ENCODE measurements at regions not wholly inside any gene's neighbourhood (a gene's known extent, or its start where the extent isn't known, plus 50 kb on each side); places are given as distances from the start of the nearest gene placed in this dataset.

DNA sequence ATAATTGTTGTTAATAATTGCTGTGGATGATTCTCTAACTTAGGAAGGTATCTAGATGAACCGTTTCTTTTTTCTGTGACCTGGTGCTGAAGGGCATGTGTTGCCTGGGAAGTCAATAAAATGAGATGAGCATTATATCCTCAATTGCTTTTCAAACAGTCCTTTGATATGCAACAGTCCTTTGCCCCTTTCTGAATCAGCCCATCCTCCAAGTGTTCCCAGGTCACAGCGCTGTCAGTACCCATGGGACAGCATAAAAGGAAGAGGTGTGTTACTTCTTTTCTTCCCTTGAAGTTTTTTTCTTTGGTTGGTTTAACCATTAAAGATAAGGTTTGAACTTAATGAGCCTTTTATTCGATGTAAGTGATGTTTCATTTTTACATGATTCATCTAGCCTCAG is 651.8 kb downstream of the SEMA5A start:
- no peak for DNase-seq
- no peaks in the 10 kb centered on the region for H3K36me3 ChIP-seq
- no peak overlapping the region for H3K27ac ChIP-seq
- ATAC-seq, result no peak
- H3K4me1 ChIP-seq, result no peaks in the 10 kb centered on the region
- H3K4me3 ChIP-seq, result no peak overlapping the region
- TF ChIP-seq, protein P1, sequence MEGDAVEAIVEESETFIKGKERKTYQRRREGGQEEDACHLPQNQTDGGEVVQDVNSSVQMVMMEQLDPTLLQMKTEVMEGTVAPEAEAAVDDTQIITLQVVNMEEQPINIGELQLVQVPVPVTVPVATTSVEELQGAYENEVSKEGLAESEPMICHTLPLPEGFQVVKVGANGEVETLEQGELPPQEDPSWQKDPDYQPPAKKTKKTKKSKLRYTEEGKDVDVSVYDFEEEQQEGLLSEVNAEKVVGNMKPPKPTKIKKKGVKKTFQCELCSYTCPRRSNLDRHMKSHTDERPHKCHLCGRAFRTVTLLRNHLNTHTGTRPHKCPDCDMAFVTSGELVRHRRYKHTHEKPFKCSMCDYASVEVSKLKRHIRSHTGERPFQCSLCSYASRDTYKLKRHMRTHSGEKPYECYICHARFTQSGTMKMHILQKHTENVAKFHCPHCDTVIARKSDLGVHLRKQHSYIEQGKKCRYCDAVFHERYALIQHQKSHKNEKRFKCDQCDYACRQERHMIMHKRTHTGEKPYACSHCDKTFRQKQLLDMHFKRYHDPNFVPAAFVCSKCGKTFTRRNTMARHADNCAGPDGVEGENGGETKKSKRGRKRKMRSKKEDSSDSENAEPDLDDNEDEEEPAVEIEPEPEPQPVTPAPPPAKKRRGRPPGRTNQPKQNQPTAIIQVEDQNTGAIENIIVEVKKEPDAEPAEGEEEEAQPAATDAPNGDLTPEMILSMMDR (IDR thresholded peaks at IDR 0.05), result no peak
- H3K27me3 ChIP-seq, result no peaks in the 10 kb centered on the region
- no peaks in the 10 kb centered on the region for H3K9me3 ChIP-seq
- intact Hi-C loops (cut with DNase I), result no loop called here

DNA sequence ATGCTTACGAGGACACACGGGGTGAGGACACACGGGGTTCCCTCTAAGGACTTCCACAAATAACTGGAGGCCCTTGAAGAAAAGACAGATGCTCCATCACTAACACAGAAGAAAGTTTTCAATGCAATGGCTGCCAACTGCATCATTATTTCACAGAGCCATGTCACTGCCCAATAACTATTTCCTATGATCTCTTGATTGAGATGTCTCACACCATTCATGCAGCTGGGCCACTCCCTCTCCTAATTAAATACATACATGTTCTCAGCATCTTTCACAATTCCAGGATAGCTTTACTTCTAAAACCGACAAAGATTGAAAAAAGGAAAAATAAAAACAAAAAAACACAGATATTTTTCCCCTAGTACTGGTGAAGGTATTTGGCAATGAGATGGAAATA is 650.8 kb downstream of the SEMA5A start:
- no peaks in the 10 kb centered on the region for H3K4me1 ChIP-seq
- no peaks in the 10 kb centered on the region for H3K9me3 ChIP-seq
- intact Hi-C loops (cut with DNase I), result no loop called here
- TF ChIP-seq, protein P1 (IDR thresholded peaks at IDR 0.05), result no peak
- no peaks in the 10 kb centered on the region for H3K36me3 ChIP-seq
- DNase-seq (no peak), ATAC-seq (no peak)
- no peaks in the 10 kb centered on the region for H3K27me3 ChIP-seq
- H3K4me3 ChIP-seq, result no peak overlapping the region
- H3K27ac ChIP-seq, result no peak overlapping the region

DNA sequence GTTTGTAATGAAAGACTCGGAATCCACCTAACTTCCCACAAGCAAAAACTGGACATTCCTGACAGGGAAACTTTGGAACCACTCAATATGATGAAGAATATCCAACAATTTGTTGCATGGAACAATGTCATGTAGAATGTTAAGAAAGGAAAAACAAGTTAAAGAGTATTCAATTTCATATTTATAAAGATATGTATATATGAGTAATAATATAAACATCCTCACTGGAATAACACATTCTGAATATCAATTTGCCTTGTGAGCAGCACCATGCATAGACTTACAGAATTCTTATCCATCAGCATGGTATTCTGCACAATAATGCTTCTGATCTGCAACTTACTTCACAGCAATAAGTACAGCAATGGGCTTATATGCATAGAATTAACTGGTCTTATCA is 650.3 kb downstream of the SEMA5A start:
- ATAC-seq, result no peak

DNA sequence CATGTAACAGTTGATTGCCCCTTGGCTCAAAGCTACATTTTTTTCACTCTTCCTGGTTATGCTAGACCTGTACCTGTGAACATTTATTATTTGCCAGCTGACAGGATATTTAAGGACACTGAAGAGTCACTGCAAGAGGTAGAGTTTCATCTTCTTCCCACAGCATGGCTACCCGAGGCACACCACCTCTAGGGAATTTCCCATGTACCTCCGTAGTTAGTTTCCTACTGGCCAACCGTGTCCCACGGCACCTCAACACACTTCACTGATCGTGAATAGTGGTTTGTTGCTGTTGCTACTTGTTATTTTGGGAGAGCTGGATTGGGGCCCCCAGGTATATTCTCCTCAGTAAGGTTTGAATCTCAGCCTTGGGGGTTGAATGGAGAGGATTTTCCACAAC is 648.6 kb downstream of the SEMA5A start:
- TF ChIP-seq, protein P1 (IDR thresholded peaks at IDR 0.05), result no peak
- Histone ChIP-seq H3K9me3 (no peaks in the 10 kb centered on the region), H3K4me1 (no peaks in the 10 kb centered on the region), H3K27me3 (no peaks in the 10 kb centered on the region), H3K27ac (no peak overlapping the region), H3K36me3 (no peaks in the 10 kb centered on the region), H3K4me3 (no peak overlapping the region)
- intact Hi-C loops (cut with DNase I), result no loop called here
- no peak for ATAC-seq
- DNase-seq, result no peak

More for the DNA sequence above, 650.3 kb downstream of the SEMA5A start:
- Histone ChIP-seq H3K27ac (no peak overlapping the region), H3K4me3 (no peak overlapping the region), H3K36me3 (no peaks in the 10 kb centered on the region), H3K27me3 (no peaks in the 10 kb centered on the region), H3K4me1 (no peaks in the 10 kb centered on the region), H3K9me3 (no peaks in the 10 kb centered on the region)
- intact Hi-C loops (cut with DNase I), result no loop called here
- TF ChIP-seq, protein P1 (IDR thresholded peaks at IDR 0.05), result no peak
- DNase-seq, result no peak

DNA sequence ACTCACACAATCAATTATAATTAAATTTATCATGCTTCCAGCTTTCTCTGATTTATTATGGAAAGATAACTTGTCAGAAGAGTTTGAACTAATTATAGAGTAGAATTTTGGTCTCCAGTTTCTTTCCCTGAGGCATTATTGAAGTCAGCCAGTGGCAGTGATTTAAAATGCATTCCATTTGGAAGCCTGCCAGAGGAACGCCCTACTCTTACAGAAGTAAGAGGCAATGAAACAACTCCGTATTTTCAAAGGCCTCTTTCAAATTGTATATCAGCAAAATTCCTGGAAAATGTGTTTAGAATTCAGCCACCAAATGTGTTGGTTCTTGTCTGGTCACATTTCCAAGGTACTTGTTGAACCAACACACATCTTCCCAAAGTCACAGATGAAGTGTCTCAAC is 640.9 kb downstream of the SEMA5A start:
- H3K27ac ChIP-seq, result no peak overlapping the region
- intact Hi-C loops (cut with DNase I), result no loop called here
- DNase-seq (peak in 1 of 4 donors; percentile 48), ATAC-seq (no peak)
- TF ChIP-seq, protein P1 (IDR thresholded peaks at IDR 0.05), result no peak
- H3K4me1 ChIP-seq, result no peaks in the 10 kb centered on the region
- no peaks in the 10 kb centered on the region for H3K36me3 ChIP-seq
- H3K9me3 ChIP-seq, result no peaks in the 10 kb centered on the region
- H3K4me3 ChIP-seq, result no peak overlapping the region
- no peaks in the 10 kb centered on the region for H3K27me3 ChIP-seq

Measured in left lung (tissue), 4 donors.